ENCODE measurements at regions not wholly inside any gene's neighbourhood (a gene's known extent, or its start where the extent isn't known, plus 50 kb on each side); places are given as distances from the start of the nearest gene placed in this dataset.

- ChIA-PET CTCF (interaction anchor here (0.5 to 1.0 kb wide), 6 partner anchors 37 to 239 kb away, joined by 3 read pairs; no protein-coding TSS in a partner anchor), POLR2A (interaction anchor here (0.6 to 1.5 kb wide), 3 partner anchors 60 to 224 kb away, joined by 3 to 12 read pairs (median 5); partner anchors contain the start of gene UBQLN2)
- Mint-ChIP-seq H3K27me3 (ENCODE audit: insufficient read depth, unreplicated experiment) (peaks cover 64% of the 10 kb centered on the region), H3K4me1 (ENCODE audit: insufficient read depth, unreplicated experiment) (peaks cover 31% of the 10 kb centered on the region), H3K9me3 (ENCODE audit: unreplicated experiment) (peaks cover 4% of the 10 kb centered on the region), H3K36me3 (ENCODE audit: insufficient read depth, unreplicated experiment) (no peaks in the 10 kb centered on the region), H3K27ac (ENCODE audit: low read depth, unreplicated experiment) (peak overlapping the region; percentile 92), H3K4me3 (ENCODE audit: unreplicated experiment) (no peak overlapping the region)
- intact Hi-C loops (cut with micrococcal nuclease), result no loop called here
- DNase-seq (ENCODE audit: unreplicated experiment), result peak; percentile 58
- TF ChIP-seq, protein P1, sequence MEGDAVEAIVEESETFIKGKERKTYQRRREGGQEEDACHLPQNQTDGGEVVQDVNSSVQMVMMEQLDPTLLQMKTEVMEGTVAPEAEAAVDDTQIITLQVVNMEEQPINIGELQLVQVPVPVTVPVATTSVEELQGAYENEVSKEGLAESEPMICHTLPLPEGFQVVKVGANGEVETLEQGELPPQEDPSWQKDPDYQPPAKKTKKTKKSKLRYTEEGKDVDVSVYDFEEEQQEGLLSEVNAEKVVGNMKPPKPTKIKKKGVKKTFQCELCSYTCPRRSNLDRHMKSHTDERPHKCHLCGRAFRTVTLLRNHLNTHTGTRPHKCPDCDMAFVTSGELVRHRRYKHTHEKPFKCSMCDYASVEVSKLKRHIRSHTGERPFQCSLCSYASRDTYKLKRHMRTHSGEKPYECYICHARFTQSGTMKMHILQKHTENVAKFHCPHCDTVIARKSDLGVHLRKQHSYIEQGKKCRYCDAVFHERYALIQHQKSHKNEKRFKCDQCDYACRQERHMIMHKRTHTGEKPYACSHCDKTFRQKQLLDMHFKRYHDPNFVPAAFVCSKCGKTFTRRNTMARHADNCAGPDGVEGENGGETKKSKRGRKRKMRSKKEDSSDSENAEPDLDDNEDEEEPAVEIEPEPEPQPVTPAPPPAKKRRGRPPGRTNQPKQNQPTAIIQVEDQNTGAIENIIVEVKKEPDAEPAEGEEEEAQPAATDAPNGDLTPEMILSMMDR (IDR thresholded peaks at IDR 0.05; ENCODE audit: unreplicated experiment), result peak; percentile 9
- BruUV-seq (replicated peaks), result no TSS peak
These were observed 59.3 kb upstream of the UBQLN2 start for GRCh38 chrX:56503941-56504673.

GRCh38 chrX:56505866-56506265 lies 57.6 kb upstream of the UBQLN2 start:
- CTCF ChIA-PET, result interaction anchor here (0.6 kb wide), 1 partner anchor 90 kb away, joined by 3 read pairs; no protein-coding TSS in a partner anchor
- Mint-ChIP-seq H3K9me3 (ENCODE audit: unreplicated experiment) (peaks cover 13% of the 10 kb centered on the region), H3K4me1 (ENCODE audit: insufficient read depth, unreplicated experiment) (peaks cover 23% of the 10 kb centered on the region), H3K4me3 (ENCODE audit: unreplicated experiment) (no peak overlapping the region), H3K36me3 (ENCODE audit: insufficient read depth, unreplicated experiment) (no peaks in the 10 kb centered on the region), H3K27ac (ENCODE audit: low read depth, unreplicated experiment) (no peak overlapping the region), H3K27me3 (ENCODE audit: insufficient read depth, unreplicated experiment) (peaks cover 71% of the 10 kb centered on the region)
- no TSS peak for BruUV-seq (replicated peaks)
- TF ChIP-seq, protein P1 (IDR thresholded peaks at IDR 0.05; ENCODE audit: unreplicated experiment), result no peak
- DNase-seq (ENCODE audit: unreplicated experiment), result peak; percentile 26
- intact Hi-C loops (cut with micrococcal nuclease), result no loop called here
- POLR2A ChIA-PET, result interaction anchor here (0.6 kb wide), 1 partner anchor 273 kb away, joined by 3 read pairs; no protein-coding TSS in a partner anchor

Measured in MCF 10A (cell line).